HAP-1 (cell line): ENCODE measurements at regions not wholly inside any gene's neighbourhood (a gene's known extent, or its start where the extent isn't known, plus 50 kb on each side); places are given as distances from the start of the nearest gene placed in this dataset.

ENCODE experiments used
- DNase-seq, 2 experiments: peaks; one replicate each; pipeline ENCODE4 v3.0.0-alpha.2; 2016 to 2020; ENCODE audit warnings: low spot score in 2 of 2
- H3K27me3 ChIP-seq: fragments of 250-450 bp; sonication (Bioruptor Pico); 2 replicates; pipeline ENCODE4 v1.5.1; 2020; ENCODE audit warnings: low read depth, mild to moderate bottlenecking, moderate library complexity
- H3K36me3 ChIP-seq: fragments of 250-450 bp; sonication (Bioruptor Pico); replicated peaks from 2 replicates; pipeline ENCODE4 v1.5.1; 2020; ENCODE audit warnings: mild to moderate bottlenecking
- H3K4me1 ChIP-seq: fragments of 250-450 bp; sonication (Bioruptor Pico); 2 replicates; pipeline ENCODE4 v1.5.1; 2020; ENCODE audit warnings: mild to moderate bottlenecking
- H3K4me3 ChIP-seq: fragments of 250-450 bp; sonication (Bioruptor Pico); 2 replicates; pipeline ENCODE4 v1.5.1; 2020; ENCODE audit warnings: mild to moderate bottlenecking, moderate library complexity
- H3K9me3 ChIP-seq: fragments of 250-450 bp; sonication (Bioruptor Pico); 2 replicates; pipeline ENCODE4 v1.5.1; 2020; ENCODE audit warnings: mild to moderate bottlenecking, moderate library complexity
- in situ Hi-C: fragments of 300-500 bp; cut with MboI; formaldehyde crosslinking; loops from 3 replicates; pipeline ENCODE4 v1.14.3; 2020; ENCODE audit warnings: low sequenced_read_pairs, inconsistent platforms, mixed read lengths

DNA sequence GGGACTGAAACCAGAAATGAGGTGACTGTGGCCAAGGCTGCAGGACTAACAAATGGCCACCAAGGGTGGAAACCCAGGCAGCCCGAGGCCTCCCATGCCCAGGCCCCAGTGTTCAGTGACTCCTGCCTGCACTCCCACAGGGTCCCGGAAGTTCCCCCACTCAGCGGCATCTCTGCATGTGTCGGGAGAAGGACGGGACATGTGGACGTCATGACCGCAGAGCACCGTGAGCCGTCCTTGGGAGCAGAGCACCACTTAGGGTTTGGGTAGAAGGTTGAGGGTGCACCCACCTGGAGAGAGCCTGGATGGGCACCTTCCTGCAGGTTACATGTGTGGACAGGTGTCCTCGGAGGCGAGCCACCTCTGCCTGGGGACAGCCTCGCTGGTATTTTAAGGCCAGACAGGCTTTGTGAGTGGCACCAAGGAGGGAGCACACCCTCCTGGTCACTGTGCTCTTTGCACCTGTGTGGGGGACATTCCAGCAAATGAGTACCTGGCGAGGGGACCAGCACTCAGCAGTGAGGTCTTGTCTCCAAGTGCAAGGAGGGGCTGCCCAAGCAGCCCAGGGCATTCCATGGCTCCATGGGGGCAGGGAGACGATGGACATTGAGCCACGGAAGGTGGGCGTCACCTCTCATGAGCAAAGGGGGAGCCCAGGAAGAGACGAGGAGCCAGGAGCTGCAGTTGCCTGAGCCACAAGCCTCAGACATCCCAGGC lies 95.3 kb upstream of the TCERG1L start:
- no peak for DNase-seq
- no peak overlapping the region for H3K4me3 ChIP-seq
- no peaks in the 10 kb centered on the region for H3K9me3 ChIP-seq
- in situ Hi-C loops, result no loop called here
- no peaks in the 10 kb centered on the region for H3K4me1 ChIP-seq
- no peaks in the 10 kb centered on the region for H3K36me3 ChIP-seq
- no peaks in the 10 kb centered on the region for H3K27me3 ChIP-seq

- in situ Hi-C loops, result no loop called here
- DNase-seq, result no peak
- H3K27me3 ChIP-seq, result no peaks in the 10 kb centered on the region
- H3K36me3 ChIP-seq, result no peaks in the 10 kb centered on the region
- no peaks in the 10 kb centered on the region for H3K9me3 ChIP-seq
- no peak overlapping the region for H3K4me3 ChIP-seq
- no peaks in the 10 kb centered on the region for H3K4me1 ChIP-seq
These were observed 107.2 kb upstream of the TCERG1L start for GRCh38 chr10:131418681-131419080.

GRCh38 chr10:131419797-131420196 lies 108.3 kb upstream of the TCERG1L start:
- in situ Hi-C loops, result no loop called here
- Histone ChIP-seq H3K36me3 (no peaks in the 10 kb centered on the region), H3K4me3 (no peak overlapping the region), H3K9me3 (no peaks in the 10 kb centered on the region), H3K4me1 (no peaks in the 10 kb centered on the region), H3K27me3 (no peaks in the 10 kb centered on the region)
- DNase-seq, result no peak

- no peaks in the 10 kb centered on the region for H3K36me3 ChIP-seq
- H3K4me3 ChIP-seq, result no peak overlapping the region
- no peaks in the 10 kb centered on the region for H3K27me3 ChIP-seq
- H3K4me1 ChIP-seq, result no peaks in the 10 kb centered on the region
- in situ Hi-C loops, result no loop called here
- no peak for DNase-seq
- H3K9me3 ChIP-seq, result no peaks in the 10 kb centered on the region
These were observed 109.3 kb upstream of the TCERG1L start for GRCh38 chr10:131420867-131421266.

DNA sequence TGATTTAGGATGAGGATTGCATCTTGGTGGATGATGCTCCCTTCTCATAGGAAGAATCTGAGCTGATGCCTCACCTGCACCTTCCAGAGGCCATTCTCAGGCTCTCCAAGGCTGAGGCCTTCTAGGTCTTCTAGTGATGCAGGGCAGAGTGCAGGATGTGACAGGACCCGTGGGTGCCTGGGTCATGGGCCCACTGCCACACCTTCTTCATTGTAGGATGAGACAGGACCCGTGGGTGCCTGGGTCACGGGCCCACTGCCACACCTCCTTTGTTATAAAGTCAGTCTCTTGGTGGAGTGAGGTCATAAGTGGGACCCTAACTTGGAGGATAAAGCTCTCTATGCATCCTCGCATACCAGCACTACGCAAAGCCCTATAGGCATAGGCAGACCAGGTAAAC lies 109.9 kb upstream of the TCERG1L start:
- H3K9me3 ChIP-seq, result no peaks in the 10 kb centered on the region
- no peak for DNase-seq
- H3K4me3 ChIP-seq, result no peak overlapping the region
- H3K27me3 ChIP-seq, result no peaks in the 10 kb centered on the region
- H3K36me3 ChIP-seq, result no peaks in the 10 kb centered on the region
- in situ Hi-C loops, result no loop called here
- no peaks in the 10 kb centered on the region for H3K4me1 ChIP-seq

DNA sequence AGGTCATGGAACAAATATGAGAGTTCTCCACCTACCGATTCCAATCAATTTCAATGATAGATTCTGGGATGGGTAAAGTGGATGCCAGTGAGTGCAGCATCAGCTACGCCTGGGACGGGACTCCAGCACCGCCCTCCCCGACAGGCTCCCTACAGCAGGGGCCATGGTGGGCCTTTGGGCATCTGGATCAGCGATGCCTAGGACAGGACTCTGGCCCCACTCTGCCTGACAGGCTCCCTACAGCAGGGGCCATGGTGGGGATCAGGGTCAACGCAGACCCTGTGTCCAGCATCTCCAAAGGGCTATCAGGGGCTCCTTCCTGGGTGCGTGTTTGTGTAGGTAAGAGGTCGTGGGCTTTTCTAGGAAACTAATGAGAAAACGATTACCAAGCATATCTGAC lies 111.2 kb upstream of the TCERG1L start:
- H3K4me1 ChIP-seq, result no peaks in the 10 kb centered on the region
- H3K27me3 ChIP-seq, result no peaks in the 10 kb centered on the region
- H3K36me3 ChIP-seq, result no peaks in the 10 kb centered on the region
- no peak overlapping the region for H3K4me3 ChIP-seq
- no peaks in the 10 kb centered on the region for H3K9me3 ChIP-seq
- in situ Hi-C loops, result no loop called here
- no peak for DNase-seq

DNA sequence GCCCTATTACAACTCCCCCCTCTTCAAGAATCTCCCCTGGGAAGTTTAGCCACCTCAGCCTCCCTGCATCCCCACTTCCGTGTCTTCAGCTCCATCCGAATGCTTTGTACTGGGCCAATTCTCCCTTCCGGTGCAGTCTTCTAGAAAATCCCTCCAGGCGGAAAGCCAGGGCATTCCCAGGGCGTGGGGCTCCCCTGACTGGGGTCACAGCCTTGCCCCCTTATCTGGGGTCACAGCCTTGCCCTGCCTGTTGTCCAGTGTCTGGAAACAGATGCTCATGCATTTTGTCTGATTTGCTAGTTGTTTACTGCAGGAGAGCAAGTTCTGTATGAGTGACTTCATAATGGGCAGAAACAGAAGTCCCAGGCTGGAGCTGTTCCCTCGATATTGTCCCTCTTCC lies 112.5 kb upstream of the TCERG1L start:
- Histone ChIP-seq H3K9me3 (no peaks in the 10 kb centered on the region), H3K4me3 (no peak overlapping the region), H3K27me3 (no peaks in the 10 kb centered on the region), H3K36me3 (no peaks in the 10 kb centered on the region), H3K4me1 (no peaks in the 10 kb centered on the region)
- no peak for DNase-seq
- in situ Hi-C loops, result no loop called here

GRCh38 chr10:131424836-131425491 lies 113.4 kb upstream of the TCERG1L start:
- Histone ChIP-seq H3K4me3 (no peak overlapping the region), H3K4me1 (no peaks in the 10 kb centered on the region), H3K9me3 (no peaks in the 10 kb centered on the region; the same call in 1 of the 2 replicates), H3K27me3 (no peaks in the 10 kb centered on the region), H3K36me3 (no peaks in the 10 kb centered on the region)
- in situ Hi-C loops, result no loop called here
- DNase-seq, result no peak

- no peaks in the 10 kb centered on the region for H3K4me1 ChIP-seq
- in situ Hi-C loops, result no loop called here
- no peaks in the 10 kb centered on the region for H3K27me3 ChIP-seq
- H3K9me3 ChIP-seq, result no peaks in the 10 kb centered on the region; the same call in 1 of the 2 replicates
- no peaks in the 10 kb centered on the region for H3K36me3 ChIP-seq
- no peak overlapping the region for H3K4me3 ChIP-seq
- DNase-seq, result no peak
These were observed 114.4 kb upstream of the TCERG1L start for GRCh38 chr10:131425752-131426533.

GRCh38 chr10:131426534-131426898 lies 115.0 kb upstream of the TCERG1L start:
- Histone ChIP-seq H3K27me3 (no peaks in the 10 kb centered on the region), H3K4me3 (no peak overlapping the region), H3K9me3 (no peaks in the 10 kb centered on the region; the same call in 1 of the 2 replicates), H3K4me1 (no peaks in the 10 kb centered on the region), H3K36me3 (no peaks in the 10 kb centered on the region)
- in situ Hi-C loops, result no loop called here
- DNase-seq, result no peak

DNA sequence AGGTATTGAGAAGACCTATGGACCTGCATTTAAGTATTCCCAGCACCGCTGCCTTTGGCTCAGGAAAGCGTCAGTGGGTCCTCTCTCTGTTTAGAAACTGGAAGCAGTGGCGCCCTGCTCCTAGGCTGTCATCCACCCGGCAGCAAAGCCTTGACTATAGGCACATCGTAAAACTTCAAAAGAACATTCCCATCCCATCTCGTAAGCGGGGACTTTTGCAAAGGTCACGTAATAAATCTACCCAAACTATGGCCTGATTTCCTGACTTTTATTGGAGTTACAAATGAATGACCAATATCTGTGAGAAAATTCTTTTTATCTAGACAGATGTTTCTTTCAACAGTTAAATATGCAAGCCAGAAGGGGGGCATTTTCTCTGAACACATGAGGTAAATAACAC lies 115.8 kb upstream of the TCERG1L start:
- H3K9me3 ChIP-seq, result no peaks in the 10 kb centered on the region; the same call in 1 of the 2 replicates
- in situ Hi-C loops, result no loop called here
- H3K4me1 ChIP-seq, result no peaks in the 10 kb centered on the region
- no peaks in the 10 kb centered on the region for H3K27me3 ChIP-seq
- no peak overlapping the region for H3K4me3 ChIP-seq
- DNase-seq, result no peak
- no peaks in the 10 kb centered on the region for H3K36me3 ChIP-seq

GRCh38 chr10:131427901-131428300 lies 116.4 kb upstream of the TCERG1L start:
- in situ Hi-C loops, result no loop called here
- no peaks in the 10 kb centered on the region; the same call in 1 of the 2 replicates for H3K9me3 ChIP-seq
- DNase-seq, result no peak
- H3K4me1 ChIP-seq, result no peaks in the 10 kb centered on the region
- no peaks in the 10 kb centered on the region for H3K36me3 ChIP-seq
- no peak overlapping the region for H3K4me3 ChIP-seq
- no peaks in the 10 kb centered on the region for H3K27me3 ChIP-seq

GRCh38 chr10:131429141-131429540 lies 117.6 kb upstream of the TCERG1L start:
- no peak overlapping the region for H3K4me3 ChIP-seq
- no peaks in the 10 kb centered on the region for H3K27me3 ChIP-seq
- no peaks in the 10 kb centered on the region for H3K4me1 ChIP-seq
- DNase-seq, result no peak
- H3K36me3 ChIP-seq, result no peaks in the 10 kb centered on the region
- no peaks in the 10 kb centered on the region; the same call in 1 of the 2 replicates for H3K9me3 ChIP-seq
- in situ Hi-C loops, result no loop called here

GRCh38 chr10:131429942-131430341 lies 118.4 kb upstream of the TCERG1L start:
- H3K4me1 ChIP-seq, result no peaks in the 10 kb centered on the region
- no peaks in the 10 kb centered on the region for H3K36me3 ChIP-seq
- DNase-seq, result no peak
- no peaks in the 10 kb centered on the region for H3K27me3 ChIP-seq
- H3K9me3 ChIP-seq, result no peaks in the 10 kb centered on the region; the same call in 1 of the 2 replicates
- no peak overlapping the region for H3K4me3 ChIP-seq
- in situ Hi-C loops, result no loop called here
